GM12878 (cell line): ENCODE measurements at regions not wholly inside any gene's neighbourhood (a gene's known extent, or its start where the extent isn't known, plus 50 kb on each side); places are given as distances from the start of the nearest gene placed in this dataset.

Source experiments
- ATAC-seq: fragments of 200-7000 bp; cut with Tn5 transposase; 3 replicates; pipeline ENCODE4 v1.9.1; 2020; ENCODE audit warnings: mild to moderate bottlenecking, moderate library complexity
- BruUV-seq: library from RNA; stranded (reverse); fragments of 400-500 nt; replicated peaks from 2 replicates; lab custom pipeline; 2021; lab: Mats Ljungman, UMichigan
- CTCF ChIA-PET: fragments of 300-600 bp; sonication (Branson Sonifier 250); formaldehyde crosslinking; extraction: SDS; loops from one replicate; lab custom pipeline; 2021; ENCODE audit warnings: inconsistent platforms; lab: Yijun Ruan, JAX
- POLR2A ChIA-PET: fragments of 350-600 bp; formaldehyde crosslinking; extraction: SDS; loops from one replicate; lab custom pipeline; 2021; ENCODE audit warnings: inconsistent platforms; lab: Charles Lee
- RAD21 ChIA-PET: fragments of 300-600 bp; sonication (Branson Sonifier 250); formaldehyde crosslinking; loops from one replicate; lab custom pipeline; 2023; ENCODE audit warnings: antibody characterized with exemption; ENCODE audit not compliant: unreplicated experiment; lab: Charles Lee
- SMC1A ChIA-PET: fragments of 300-600 bp; sonication (Branson Sonifier 250); formaldehyde crosslinking; loops from one replicate; lab custom pipeline; 2023; ENCODE audit not compliant: unreplicated experiment, uncharacterized antibody; lab: Charles Lee
- DNase-seq: peaks from one replicate; pipeline ENCODE4 v3.0.0-alpha.2; 2011; ENCODE audit warnings: low read depth, low spot score
- FAIRE-seq: peaks from 3 replicates; lab custom pipeline; 2011; peaks lifted over from hg19 to GRCh38; lab: Jason Lieb, UNC
- H2AFZ ChIP-seq: 2 replicates; pipeline ENCODE4 v1.6.0; 2011; ENCODE audit warnings: low read depth, low read length, control low read depth; ENCODE audit not compliant: control insufficient read depth
- H3K27ac ChIP-seq: 2 replicates; pipeline ENCODE4 v1.5.1; 2011; ENCODE audit warnings: control low read depth; ENCODE audit not compliant: control insufficient read depth, insufficient read depth
- H3K27me3 ChIP-seq, 2 experiments: replicated peaks in 1 of 2; 2 replicates each; pipeline versions ENCODE4 v1.6.0 to v1.6.1; 2011; ENCODE audit warnings: low read length in 1 of 2; ENCODE audit not compliant: control insufficient read depth in 2 of 2, insufficient read depth in 2 of 2
- H3K36me3 ChIP-seq, 2 experiments: 2 replicates each; pipeline ENCODE4 v1.5.1; 2011; ENCODE audit warnings: low read length in 1 of 2; ENCODE audit not compliant: control insufficient read depth in 2 of 2, insufficient read depth in 2 of 2
- H3K4me1 ChIP-seq: 2 replicates; pipeline ENCODE4 v1.6.1; 2011; ENCODE audit warnings: mild to moderate bottlenecking, low read length, moderate library complexity, mixed read lengths; ENCODE audit not compliant: control insufficient read depth, insufficient read depth
- H3K4me2 ChIP-seq: 2 replicates; pipeline ENCODE4 v1.6.0; 2011; ENCODE audit warnings: control low read depth; ENCODE audit not compliant: control insufficient read depth, insufficient read depth
- H3K4me3 ChIP-seq: fragments of 200-600 bp; sonication (generic); 2 replicates; pipeline ENCODE4 v1.5.1; 2016
- H3K79me2 ChIP-seq: 2 replicates; pipeline ENCODE4 v1.6.0; 2011; ENCODE audit warnings: low read length; ENCODE audit not compliant: control insufficient read depth, insufficient read depth
- H3K9ac ChIP-seq: 2 replicates; pipeline ENCODE4 v1.8.0; 2011; ENCODE audit warnings: low read length, control low read depth, mixed read lengths; ENCODE audit not compliant: control insufficient read depth, insufficient read depth
- H3K9me3 ChIP-seq: replicated peaks from 3 replicates; pipeline ENCODE4 v1.5.1; 2011; ENCODE audit warnings: mild to moderate bottlenecking, low read length; ENCODE audit not compliant: control insufficient read depth, insufficient read depth
- H4K20me1 ChIP-seq: 2 replicates; pipeline ENCODE4 v1.6.0; 2011; ENCODE audit not compliant: control insufficient read depth, insufficient read depth
- ATF7 ChIP-seq: fragments of 450-650 bp; IDR thresholded peaks from 2 replicates; pipeline ENCODE4 v1.6.1; 2016; ENCODE audit warnings: low read depth, mild to moderate bottlenecking
- CUX1 ChIP-seq: IDR thresholded peaks from 2 replicates; pipeline ENCODE4 v1.6.1; 2012; ENCODE audit warnings: improper control_type of control experiment, low read depth, low read length; ENCODE audit not compliant: insufficient replicate concordance
- EZH2 ChIP-seq: IDR thresholded peaks from 2 replicates; pipeline ENCODE4 v1.6.1; 2012; ENCODE audit warnings: low read depth, mild to moderate bottlenecking, control low read depth, inconsistent platforms, low read length, borderline replicate concordance; ENCODE audit not compliant: control insufficient read depth
- GATAD2B ChIP-seq: fragments of 450-650 bp; conservative IDR thresholded peaks from 2 replicates; pipeline ENCODE4 v1.6.1; 2017; ENCODE audit warnings: low read depth, mild to moderate bottlenecking, moderate library complexity
- NFIC ChIP-seq: IDR thresholded peaks from 2 replicates; pipeline ENCODE4 v1.6.1; 2012; ENCODE audit warnings: low read depth, mild to moderate bottlenecking, inconsistent platforms, low read length, moderate library complexity
- NR2C1 ChIP-seq: fragments of 450-650 bp; IDR thresholded peaks from 2 replicates; pipeline ENCODE4 v1.6.1; 2017; ENCODE audit warnings: antibody characterized with exemption, mild to moderate bottlenecking, moderate library complexity
- PKNOX1 ChIP-seq: fragments of 450-650 bp; IDR thresholded peaks from 2 replicates; pipeline ENCODE4 v1.6.1; 2016; ENCODE audit warnings: mild to moderate bottlenecking
- RAD21 ChIP-seq: IDR thresholded peaks from 2 replicates; pipeline ENCODE4 v1.6.1; 2011; ENCODE audit warnings: mild to moderate bottlenecking, low read depth, low read length, moderate library complexity; ENCODE audit not compliant: insufficient read depth
- RCOR1 ChIP-seq: conservative IDR thresholded peaks from 2 replicates; pipeline ENCODE4 v1.6.1; 2012; ENCODE audit warnings: low read depth, low read length, improper control_type of control experiment
- SREBF2 ChIP-seq: IDR thresholded peaks from 2 replicates; pipeline ENCODE4 v1.6.1; 2012; ENCODE audit warnings: mild to moderate bottlenecking, low read length
- ZNF217 ChIP-seq: fragments of 450-650 bp; IDR thresholded peaks from 2 replicates; pipeline ENCODE4 v1.6.1; 2017; ENCODE audit warnings: antibody characterized with exemption, mild to moderate bottlenecking
- WGBS: methylation state at CpG from one replicate; pipeline ENCODE4 v1.1.6; 2016; ENCODE audit warnings: low lambda C conversion rate; ENCODE audit not compliant: insufficient replicate concordance, insufficient coverage; ENCODE audit errors: missing lambda C conversion rate; 5-methylcytosine and 5-hydroxymethylcytosine counted together
- in situ Hi-C: fragments of 300-500 bp; cut with MboI; formaldehyde crosslinking; loops from 9 replicates; pipeline ENCODE4 v1.14.3; 2018; ENCODE audit warnings: mixed read lengths
- intact Hi-C: fragments of 100-400 bp; cut with micrococcal nuclease; formaldehyde crosslinking; loops from one replicate; pipeline ENCODE4 v1.14.2; 2022; ENCODE audit not compliant: unreplicated experiment
- TF ChIP-seq, protein P1 (sequence below): IDR thresholded peaks from 2 replicates; pipeline ENCODE4 v1.6.1; 2011; ENCODE audit warnings: mild to moderate bottlenecking, low read depth, low read length, moderate library complexity; ENCODE audit not compliant: insufficient replicate concordance

DNA sequence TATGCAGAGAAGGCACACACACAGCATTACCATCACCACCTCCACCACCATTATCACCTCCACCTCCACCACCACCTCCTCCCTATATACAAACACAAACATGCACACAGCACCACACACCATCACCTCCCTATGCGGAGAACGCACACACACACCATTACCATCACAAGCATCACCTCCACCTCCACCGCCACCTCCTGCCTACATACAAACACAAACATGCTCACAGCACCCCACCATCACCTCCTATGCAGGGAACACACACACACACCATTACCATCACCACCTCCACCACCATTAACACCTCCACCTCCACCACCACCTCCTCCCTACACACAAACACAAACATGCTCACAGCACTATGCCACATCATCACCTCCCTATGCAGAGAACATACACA is 236.5 kb upstream of the AFDN start:
- FAIRE-seq (no peak), DNase-seq (no peak), ATAC-seq (no peak)
- H3K4me3 ChIP-seq, result no peak overlapping the region
- H3K4me1 ChIP-seq, result no peaks in the 10 kb centered on the region
- no peaks in the 10 kb centered on the region for H3K36me3 ChIP-seq
- no peaks in the 10 kb centered on the region for H3K79me2 ChIP-seq
- in situ Hi-C loops (no loop called here), intact Hi-C loops (no loop called here)
- POLR2A ChIA-PET, result no interaction called here
- CTCF ChIA-PET, result no interaction called here
- H3K27me3 ChIP-seq, result no peaks in the 10 kb centered on the region
- no peak overlapping the region for H3K4me2 ChIP-seq
- RAD21 ChIA-PET, result no interaction called here
- no TSS peak for BruUV-seq
- TF ChIP-seq ZNF217 (no peak), RAD21 (no peak), EZH2 (no peak), RCOR1 (no peak), NFIC (no peak), GATAD2B (no peak), ATF7 (no peak), NR2C1 (no peak), CUX1 (no peak), SREBF2 (no peak), PKNOX1 (no peak)
- TF ChIP-seq, protein P1, sequence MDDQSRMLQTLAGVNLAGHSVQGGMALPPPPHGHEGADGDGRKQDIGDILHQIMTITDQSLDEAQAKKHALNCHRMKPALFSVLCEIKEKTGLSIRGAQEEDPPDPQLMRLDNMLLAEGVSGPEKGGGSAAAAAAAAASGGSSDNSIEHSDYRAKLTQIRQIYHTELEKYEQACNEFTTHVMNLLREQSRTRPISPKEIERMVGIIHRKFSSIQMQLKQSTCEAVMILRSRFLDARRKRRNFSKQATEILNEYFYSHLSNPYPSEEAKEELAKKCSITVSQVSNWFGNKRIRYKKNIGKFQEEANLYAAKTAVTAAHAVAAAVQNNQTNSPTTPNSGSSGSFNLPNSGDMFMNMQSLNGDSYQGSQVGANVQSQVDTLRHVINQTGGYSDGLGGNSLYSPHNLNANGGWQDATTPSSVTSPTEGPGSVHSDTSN, result no peak
- no peaks in the 10 kb centered on the region for H3K9me3 ChIP-seq
- no peak overlapping the region for H3K27ac ChIP-seq
- H3K9ac ChIP-seq, result no peak overlapping the region
- SMC1A ChIA-PET, result no interaction called here
- WGBS, result 79% methylated on average over 3 of the region's 3 CpGs
- H4K20me1 ChIP-seq, result no peaks in the 10 kb centered on the region
- no peak overlapping the region for H2AFZ ChIP-seq
